Activated CD4-positive, alpha-beta T cell treated with anti-CD3 and anti-CD28 coated beads, Interleukin-2, amount 50 U/mL, for 24 hours (primary cell): ENCODE measurements at regions not wholly inside any gene's neighbourhood (a gene's known extent, or its start where the extent isn't known, plus 50 kb on each side); places are given as distances from the start of the nearest gene placed in this dataset.
"Not testable (repeated sequence)": the region's sequence is repeated elsewhere in the genome, so short reads cannot be mapped to it uniquely, and the experiment has no call there.

Source experiments
- DNase-seq, 2 donors: peaks; one replicate each; pipeline ENCODE4 v3.0.0-alpha.2; 2020; ENCODE audit warnings: low read depth in 1 of 2, low spot score in 1 of 2

DNA sequence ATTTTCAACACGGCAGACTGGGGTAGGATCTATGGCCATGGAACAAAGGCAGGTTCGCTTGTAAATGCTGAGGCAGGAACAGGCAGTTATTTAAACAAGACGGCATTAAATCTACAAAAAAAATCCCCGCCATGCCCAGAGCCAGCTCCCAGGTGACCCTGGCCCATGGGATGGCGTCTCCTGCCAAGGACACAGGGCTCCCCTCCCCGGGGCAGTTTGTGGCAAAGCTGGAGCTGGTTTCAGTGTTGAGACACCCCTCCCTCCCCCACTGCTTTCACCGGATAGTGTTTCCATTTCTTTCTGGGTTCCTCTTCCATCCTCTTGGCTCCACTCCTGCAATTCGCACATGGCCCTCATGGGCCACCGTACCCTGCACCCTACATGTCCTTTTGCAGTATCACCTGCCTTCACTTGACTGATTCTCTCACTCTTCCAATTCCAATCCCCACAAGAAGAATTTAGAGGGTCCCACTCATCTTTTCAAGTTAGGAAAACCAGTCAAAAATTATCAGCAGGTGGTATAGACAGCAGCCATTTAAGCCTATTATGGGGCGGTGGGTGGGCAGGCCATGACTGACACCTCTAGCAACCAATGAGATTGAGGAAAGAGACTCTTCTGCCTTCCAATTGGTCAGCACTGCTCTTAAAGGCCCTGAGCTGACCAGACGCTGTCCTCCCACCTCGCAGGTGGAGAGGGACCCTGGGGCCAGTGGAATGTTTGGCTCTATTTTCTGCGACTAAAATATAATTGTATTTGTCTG is 52.0 kb downstream of the OLIG1 start:
- no peak for DNase-seq

DNA sequence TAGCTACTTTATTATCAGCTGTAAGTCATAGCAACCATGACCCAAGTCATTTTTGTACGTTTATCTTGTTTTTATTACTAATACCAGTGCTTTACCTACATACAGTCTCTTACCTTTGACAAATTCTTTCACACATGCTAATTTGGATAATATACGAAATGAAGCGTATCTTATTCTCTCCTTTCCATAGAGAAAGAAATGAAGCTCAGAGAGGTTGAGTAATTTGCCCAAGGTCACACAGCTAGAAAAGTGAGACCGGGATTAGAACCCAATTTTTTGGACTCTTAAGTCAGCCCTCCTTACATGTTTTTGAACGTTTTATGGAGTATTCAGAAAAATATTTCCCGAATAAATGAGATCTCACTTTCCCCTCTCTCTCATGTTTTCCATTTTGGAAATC is 52.6 kb downstream of the OLIG1 start:
- no peak for DNase-seq

DNA sequence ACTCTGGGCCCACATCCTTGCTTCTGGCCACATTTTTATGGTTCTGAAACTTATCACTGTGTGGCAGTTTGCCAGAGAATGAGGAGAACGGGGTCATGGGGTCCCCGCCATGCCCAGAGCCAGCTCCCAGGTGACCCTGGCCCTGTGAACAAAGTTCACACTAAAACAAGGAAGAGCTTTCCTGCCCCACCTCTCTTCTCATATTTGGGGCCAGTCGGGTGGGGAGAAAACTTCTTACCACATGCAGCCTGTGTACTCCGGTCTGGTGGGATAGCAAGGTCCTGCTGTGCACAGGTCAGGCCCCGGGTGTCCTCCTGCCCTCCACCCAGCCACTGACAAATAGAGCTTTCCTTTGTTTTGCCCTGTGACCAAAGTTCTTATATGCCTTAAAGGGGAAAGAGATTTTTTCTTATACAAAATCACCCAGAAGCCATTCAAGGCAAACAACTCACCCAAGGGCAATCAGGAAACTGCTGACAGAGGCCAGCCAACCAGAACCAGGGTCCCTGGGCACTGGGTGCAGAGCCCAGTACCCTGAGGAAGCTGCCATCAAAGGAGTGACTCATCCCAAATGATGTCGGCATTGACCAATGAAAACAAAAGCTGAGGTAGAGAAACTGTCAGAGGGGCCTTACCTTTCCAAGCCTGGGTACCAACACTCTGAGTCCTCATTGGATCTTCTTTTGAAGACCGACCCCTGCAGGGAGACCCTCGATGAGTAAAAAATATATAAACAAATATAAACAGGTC is 53.6 kb downstream of the OLIG1 start:
- no peak for DNase-seq

DNA sequence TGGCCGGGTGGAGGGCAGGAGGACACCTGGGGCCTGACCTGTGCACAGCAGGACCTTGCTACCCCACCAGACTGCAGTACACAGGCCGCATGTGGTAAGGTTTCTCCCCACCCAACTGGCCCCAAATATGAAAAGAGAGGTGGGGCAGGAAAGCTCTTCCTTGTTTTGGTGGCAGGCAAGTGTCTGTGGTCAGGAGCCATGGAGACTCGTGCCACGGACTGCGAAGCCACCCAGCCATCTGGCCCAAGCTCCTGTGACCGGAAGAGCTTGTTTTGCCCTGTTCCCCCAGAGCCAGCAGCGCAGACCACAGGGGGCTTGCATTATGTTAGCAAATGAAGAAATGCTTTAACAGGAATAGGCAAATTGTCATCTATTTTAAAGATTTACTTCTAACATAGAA is 54.9 kb downstream of the OLIG1 start:
- no peak for DNase-seq

DNA sequence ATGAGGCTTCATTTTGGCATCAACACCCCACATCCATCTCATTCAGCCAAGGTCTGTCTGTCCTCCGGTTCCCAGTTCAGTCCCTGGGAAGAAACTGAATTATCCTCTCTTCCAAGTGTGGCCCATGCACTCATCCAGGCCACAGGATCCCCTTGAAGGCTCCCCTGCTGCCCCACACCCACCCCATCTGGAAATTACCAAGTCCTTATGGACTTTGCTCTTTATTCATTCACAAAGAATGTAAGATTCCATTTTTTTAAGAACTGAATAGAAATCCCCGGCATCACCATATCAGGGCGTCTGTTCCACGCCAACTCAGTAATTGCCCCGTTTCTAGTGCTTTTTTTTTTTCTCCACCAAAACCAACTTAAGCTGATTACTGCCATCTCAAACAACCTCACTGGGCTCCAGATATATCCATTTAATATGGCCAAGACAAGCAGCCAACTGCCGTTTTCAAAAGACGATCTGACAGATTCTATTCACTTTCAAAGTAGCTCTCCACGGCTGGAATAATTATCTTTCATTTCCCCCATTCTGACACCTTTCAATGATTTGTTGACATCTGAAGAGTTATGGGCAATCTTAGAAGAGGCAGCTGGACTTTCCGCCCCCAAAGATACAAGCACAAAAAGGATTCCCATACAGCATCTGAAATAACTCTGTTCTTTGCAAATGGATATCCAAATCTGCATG is 55.9 kb downstream of the OLIG1 start:
- DNase-seq, result no peak

DNA sequence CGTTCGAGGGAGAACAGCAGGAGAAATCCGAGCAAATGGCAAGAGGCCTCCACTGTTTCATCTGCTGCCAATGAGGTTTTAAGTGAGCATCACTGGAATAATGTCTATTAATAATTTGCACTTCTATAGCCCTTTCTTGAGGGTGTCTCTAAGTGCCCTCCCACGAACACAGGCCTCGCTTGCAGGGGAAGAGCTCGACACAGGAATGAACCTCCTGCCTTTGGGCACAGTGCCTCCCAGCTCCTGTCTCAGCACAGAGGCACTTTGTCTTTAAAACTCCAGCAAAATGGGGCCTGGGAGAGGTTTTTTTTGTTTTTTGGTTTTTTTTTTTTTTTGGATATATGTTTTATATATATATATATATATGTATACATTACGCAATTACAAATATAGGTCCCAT is 56.6 kb downstream of the OLIG1 start:
- DNase-seq, result no peak

DNA sequence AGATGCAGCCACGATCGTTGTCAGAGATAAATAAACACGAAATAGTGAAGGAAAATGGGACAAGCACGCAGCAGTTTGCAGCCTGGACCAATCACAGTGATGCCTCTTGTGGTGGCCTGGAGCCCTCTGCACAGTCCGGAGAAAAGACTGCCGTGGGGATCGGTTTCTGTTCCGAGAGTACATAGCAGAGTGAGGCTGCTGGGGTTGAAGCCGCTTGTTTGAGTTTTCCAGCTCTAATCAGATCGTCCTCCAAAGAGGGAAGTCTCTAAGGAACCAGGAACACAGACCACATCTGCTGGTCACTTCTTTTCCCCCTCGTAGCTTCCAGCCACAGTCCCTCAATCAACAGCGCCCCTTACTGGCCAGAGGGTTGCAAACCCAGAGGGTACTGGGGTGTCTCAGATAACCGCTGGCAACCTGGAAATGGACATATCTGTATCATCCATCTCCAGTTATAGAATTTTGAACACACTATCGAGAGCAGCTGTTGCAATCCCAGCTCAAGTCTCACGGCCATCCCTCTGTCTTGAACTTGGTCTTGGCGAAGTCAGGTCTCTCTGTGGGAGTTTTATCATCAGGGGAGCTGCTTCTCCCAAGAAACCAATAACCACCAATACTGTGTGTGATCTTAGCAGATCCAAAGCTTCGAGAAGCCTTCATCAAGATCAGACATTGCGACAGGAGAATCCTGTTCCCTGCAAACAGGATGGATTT is 57.4 kb downstream of the OLIG1 start:
- DNase-seq, result peak in 1 of 2 donors; percentile 40

DNA sequence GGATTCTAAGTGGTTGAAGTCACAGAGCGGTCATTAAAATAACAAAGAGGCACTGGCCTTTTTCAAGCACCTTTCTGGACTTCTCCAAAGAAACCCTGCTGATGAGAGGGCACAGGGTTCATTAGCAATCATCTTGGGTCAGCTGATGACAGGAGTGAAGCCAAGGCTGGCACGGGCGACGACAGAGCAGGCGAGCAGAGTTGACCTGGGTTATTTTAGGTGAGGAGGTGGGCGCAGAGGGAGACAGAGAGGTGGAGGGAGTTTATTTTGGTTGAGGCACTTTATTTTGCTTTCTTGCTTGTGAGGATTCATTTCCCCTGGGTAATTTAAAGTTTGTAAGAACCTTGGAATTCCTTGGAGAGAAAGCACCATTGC is 57.9 kb downstream of the OLIG1 start:
- DNase-seq, result no peak

DNA sequence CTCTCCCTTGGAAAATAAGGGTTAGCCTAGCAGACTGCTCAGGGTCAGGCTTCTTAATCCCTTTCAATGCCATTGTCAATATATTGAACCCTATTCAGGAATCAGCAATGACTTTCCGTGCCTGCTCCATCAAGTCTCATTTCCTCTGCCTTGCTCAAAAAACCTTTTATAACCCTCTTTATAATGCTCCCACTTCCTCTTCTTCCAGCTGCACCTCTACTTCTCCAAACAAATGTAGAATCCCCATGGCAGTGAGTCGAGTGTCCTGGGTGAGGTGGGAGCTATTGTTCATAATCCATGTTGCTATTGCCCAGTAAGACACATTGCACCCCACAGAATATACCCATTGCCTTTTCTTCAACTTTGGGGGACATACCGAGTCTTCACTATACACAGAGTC is 58.6 kb downstream of the OLIG1 start:
- DNase-seq, result no peak

DNA sequence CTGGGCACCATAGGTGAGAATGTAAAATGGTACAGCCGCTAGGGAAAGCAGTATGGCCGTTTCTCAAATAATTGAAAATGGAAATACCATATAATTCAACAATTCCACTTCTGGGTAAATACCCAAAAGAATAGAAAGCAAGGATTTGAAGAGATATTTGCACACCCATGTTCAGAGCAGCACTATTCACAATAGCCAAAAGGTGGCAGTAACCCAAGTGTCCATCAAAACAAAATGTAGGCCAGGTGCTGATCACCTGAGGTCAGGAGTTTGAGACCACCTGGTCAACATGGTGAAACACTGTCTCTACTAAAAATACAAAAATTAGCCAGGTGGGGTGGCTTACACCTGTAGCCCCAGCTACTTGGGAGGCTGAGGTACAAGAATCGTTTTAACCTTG is 62.1 kb downstream of the OLIG1 start:
- DNase-seq, result no peak

DNA sequence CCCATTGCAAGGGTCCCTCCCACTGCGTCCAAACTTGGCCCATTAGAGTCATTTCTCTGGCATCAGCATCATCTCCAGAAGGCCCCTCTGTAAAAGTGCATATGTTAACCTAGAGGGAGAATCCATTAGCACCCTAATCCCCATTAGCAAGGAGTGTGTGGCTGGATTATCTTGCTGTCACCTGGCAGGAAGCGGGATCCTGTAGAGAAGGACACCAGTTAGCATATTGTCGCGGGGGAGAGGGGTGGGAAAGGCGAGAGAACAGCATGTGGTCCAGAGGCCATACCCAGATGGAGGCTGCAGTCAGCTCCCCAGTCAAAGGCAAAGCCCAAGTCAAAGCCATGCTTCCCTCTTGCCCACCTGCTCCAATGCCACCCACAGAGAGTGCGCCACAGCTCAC is 64.0 kb downstream of the OLIG1 start:
- DNase-seq, result no peak

DNA sequence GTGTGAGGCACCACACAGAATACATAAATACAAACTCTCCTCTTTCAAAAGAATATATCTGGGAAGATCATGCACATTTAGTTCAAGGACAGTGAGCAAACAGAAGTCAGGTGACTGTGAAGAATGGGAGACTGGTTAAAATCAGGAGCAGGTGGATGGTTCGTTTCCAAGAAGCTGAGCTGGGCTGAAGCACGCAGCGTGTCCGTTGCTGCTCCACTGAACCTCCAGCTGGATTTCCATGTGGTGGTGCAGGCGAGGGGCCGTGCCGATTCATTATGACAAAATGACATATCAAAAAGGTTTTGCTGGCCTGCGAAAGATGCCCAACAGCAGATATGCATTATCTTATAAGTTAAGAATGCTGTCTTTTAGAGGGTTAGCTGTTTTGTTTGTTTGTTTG is 66.0 kb downstream of the OLIG1 start:
- no peak for DNase-seq

DNA sequence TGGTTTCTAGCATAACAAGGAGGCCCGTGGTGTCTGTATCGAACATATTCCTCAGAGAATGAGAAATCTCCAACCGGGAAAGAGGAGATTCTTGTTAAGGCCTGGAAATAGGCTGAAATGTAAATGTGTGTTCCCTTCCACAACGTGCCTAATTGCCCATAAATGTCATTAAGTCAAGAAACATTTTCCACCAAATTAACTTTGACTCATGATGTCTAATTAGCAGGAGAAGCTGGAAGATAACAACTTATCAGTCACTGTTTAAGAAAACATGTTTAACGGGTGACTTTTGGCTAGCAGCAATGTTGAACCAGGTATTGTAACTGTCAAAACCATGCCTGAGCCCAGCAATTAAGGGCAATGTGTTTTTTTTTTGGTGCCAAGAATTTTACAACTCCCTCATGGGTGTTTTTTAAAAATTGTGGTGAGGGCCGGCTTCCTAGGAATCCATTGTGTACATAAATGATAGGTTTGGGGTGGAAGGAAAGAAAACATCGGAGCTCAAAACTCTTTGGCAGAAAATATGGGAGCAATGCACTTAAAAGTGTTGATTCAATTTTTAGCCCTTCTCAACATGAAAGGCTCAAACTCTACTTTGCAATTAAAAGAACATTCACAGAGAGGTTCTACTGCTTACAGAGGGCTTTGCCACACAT is 67.0 kb downstream of the OLIG1 start:
- no peak for DNase-seq

DNA sequence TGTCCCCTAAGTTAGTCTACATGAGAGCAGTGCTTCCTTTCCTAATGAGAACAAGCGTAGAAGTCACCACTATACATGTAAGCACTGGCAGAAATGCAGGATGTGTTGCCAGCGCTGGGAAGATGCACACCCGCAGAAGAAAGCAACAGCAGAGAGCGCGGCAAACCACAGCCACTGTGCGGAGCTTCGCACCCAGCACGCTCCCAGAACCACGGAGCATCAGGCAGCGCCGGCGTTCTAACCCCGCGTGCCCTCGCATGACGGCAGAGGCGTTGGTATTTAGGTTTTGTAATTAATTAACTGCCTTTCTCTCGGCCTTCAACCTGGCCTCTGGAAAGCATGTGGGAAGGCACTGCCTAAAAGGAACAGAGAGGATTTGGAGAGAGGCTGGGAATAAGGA is 69.1 kb downstream of the OLIG1 start:
- DNase-seq, result no peak

DNA sequence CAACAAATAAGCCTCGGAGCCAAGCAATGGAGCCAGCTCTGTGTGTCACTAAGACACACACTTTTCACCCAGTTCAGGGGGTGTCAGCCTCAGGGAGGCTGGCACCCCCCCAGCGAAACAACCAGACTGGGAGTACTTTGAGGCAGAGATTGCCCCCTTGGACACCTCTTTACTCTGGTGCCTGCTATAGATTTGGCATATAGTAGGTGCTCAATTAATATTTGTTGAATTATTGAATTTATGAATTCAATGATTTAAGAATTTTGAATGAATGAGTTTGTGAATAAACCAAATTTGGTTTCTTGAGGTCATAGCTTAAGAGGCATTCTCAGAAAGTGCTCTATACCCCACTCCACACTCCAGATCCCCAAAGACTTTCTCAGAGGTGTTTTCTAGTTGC is 70.3 kb downstream of the OLIG1 start:
- no peak for DNase-seq

DNA sequence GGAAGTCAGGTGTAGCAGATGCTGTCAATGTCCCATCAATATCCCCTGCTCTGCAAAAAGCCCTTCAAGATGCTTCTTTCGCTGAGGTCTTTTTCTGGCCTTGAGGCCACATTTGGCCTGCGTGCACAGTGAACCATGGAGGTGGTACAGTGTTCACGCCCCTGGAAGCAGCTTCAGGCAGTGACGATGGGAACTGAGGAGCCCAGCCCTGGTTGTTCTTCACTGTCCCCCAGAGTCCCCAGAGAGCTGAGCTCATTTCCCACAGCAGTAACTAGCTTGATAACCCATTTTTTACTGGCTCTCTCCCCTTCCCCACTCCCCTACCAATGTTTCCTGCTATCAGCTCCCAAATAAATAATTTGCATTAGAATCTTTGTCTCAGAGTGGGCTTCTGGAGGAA is 76.5 kb downstream of the OLIG1 start:
- DNase-seq, result no peak

DNA sequence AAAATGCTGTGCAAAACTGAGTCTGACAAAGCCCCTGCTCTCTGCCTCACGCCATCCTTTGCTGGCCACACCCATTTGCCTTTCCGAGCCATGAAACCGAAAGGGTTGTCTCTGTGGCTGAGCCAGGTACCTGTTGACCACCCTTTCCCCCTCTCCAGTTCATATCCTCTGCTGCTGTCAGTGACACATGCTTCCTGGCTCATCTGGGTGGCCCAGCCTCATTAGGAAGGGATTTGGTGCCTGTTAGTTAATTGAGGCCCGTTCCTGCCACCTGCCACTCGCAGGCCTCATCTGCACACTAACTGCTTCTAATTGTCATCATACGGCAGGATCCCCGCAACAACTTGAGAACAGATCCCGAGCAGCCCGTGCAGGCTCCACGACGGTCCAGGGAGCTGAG is 79.2 kb downstream of the OLIG1 start:
- DNase-seq, result no peak

DNA sequence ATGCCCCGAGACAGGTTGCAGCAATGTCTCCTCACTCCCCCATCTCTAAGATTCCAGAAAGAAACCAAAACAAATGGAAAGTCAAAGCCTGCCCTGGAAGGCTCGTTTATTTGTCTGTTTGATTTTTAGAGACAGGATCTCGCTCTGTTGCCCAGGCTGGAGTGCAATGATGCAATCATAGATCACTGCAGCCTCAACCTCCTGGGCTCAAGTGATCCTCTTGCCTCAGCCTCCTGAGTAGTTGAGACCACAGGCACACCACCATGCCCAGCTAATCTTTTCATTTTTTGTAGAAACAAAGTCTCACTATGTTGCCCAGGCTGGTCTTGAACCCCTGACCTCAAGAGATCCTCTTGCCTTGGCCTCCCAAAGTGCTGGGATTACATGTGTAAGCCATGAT is 78.8 kb upstream of the IFNAR2 start:
- not testable (repeated sequence) for DNase-seq

DNA sequence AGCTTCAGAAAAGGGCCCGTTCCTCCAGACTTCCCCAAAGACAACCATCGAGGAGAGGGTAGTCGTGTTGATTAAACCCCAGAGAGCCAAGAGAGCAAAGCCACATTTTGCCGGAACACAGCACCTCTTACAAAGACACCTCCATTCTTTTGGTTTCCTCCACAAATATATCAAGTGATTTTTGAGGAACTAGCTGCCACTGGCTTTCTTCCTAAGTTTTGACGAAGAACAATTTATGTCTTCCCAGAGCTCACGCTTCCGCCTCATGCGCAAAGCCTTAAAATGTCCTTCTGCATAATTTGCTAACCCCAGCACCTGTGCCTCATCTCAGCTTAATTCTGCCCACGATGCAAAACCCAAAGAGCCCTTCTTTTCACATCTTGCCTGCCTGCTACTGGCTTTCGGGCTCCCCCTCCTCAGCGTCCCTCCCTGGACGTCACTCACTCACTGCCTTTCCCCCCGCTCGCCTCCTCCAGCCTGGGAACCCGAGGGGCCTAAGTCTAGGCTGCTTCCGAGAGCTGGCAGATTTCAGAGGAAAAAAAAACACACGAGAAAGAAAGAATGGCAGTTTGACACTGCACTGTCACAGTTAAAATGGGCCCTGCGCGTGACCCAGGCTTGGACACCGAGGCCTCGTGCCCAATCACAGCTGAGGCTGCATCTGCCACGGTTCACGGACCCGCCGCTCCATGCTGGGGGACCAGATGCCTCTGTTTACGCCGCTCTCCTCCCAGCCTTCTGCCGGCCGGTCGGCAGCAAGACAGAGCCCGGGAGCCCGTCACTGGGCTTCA is 77.6 kb upstream of the IFNAR2 start:
- DNase-seq, result no peak

DNA sequence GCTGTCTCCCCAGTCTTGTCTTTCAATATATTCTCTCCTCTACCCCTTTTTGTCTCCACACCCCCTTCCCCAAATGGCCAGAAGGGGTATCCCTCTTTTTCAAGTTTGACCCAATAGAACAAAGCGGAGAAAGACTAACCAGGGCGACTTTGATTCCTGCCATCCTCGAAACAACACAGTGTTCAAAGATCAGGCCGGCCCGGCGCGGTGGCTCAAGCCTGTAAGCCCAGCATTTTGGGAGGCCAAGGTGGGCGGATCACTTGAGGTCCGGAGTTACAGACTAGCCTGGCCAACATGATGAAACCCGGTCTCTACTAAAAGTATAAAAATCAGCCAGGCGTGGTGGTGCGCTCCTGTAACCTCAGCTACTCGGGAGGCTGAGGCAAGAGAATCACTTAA is 77.0 kb upstream of the IFNAR2 start:
- DNase-seq, result no peak
